ENCODE measurements at regions not wholly inside any gene's neighbourhood (a gene's known extent, or its start where the extent isn't known, plus 50 kb on each side); places are given as distances from the start of the nearest gene placed in this dataset.

DNA sequence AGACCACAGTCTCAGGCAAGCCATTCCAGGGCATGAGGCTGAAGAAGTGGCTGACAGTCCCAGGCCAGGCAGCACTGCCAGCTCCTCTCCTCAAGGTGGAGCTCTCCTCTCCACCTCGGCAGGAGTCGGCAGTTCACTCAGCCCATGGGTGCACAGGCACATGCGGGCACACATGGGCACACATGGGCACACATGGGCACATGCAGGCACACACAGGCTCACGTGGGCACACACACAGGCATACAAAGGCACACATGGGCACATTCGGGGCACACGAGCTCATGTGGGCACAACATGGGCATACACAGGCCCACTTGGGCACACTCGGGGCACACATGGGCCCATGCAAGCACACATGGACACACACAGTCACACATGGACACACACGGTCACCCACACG lies 65.3 kb upstream of the TAF1B start:
- H3K4me3 ChIP-seq (ENCODE audit: low read depth, low read length) = no peak overlapping the region
- no peak for DNase-seq (ENCODE audit: low read depth, low spot score)
- TF ChIP-seq, protein P1, sequence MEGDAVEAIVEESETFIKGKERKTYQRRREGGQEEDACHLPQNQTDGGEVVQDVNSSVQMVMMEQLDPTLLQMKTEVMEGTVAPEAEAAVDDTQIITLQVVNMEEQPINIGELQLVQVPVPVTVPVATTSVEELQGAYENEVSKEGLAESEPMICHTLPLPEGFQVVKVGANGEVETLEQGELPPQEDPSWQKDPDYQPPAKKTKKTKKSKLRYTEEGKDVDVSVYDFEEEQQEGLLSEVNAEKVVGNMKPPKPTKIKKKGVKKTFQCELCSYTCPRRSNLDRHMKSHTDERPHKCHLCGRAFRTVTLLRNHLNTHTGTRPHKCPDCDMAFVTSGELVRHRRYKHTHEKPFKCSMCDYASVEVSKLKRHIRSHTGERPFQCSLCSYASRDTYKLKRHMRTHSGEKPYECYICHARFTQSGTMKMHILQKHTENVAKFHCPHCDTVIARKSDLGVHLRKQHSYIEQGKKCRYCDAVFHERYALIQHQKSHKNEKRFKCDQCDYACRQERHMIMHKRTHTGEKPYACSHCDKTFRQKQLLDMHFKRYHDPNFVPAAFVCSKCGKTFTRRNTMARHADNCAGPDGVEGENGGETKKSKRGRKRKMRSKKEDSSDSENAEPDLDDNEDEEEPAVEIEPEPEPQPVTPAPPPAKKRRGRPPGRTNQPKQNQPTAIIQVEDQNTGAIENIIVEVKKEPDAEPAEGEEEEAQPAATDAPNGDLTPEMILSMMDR (IDR thresholded peaks at IDR 0.05; ENCODE audit: low read depth, low read length) = peak; percentile 55
- in situ Hi-C loops (cut with HindIII; ENCODE audit: low sequenced_read_pairs) = no loop called here

DNA sequence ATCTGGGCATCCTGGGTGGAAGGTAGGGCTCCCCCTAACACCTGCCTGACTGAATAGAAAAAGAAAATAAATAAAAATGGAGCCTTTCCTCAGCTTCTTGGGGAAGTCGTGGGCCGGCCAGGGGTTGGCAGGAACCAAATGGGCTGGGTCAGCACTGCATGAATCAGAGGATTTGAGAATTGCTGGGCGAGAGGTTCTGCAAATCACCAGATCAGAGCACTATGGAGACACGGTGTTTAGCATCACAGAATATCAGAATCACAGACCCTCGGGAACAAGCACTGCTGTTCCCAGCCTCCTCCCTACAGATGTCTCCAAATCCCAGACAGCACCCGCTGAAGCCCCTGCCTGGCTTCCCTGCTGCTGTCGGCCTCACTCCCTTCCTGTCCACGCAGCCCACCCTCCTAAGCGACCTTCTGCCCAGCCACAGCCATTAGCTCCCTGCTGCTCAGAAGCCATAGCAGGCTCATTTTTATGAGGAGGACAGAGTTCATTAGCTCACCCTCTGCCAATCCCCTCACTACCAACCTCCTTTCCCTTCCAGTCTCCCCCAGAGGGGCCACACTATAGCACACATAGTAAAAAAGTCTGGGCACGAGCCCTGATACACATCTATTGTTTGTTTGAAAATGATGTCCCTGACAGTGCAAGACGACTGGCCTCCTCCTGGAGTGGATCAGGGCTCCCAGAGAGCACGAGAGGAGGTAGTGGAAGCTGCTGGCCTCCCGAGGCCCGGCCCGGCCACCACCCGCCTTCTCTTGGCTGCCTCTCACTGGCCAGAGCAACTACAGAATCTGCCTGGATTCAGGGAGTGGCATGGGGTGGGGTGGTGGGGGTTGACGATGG lies 64.6 kb upstream of the TAF1B start:
- H3K4me3 ChIP-seq (ENCODE audit: low read depth, low read length) = no peak overlapping the region
- no peak for DNase-seq (ENCODE audit: low read depth, low spot score)
- in situ Hi-C loops (cut with HindIII; ENCODE audit: low sequenced_read_pairs) = no loop called here
- TF ChIP-seq, protein P1 (IDR thresholded peaks at IDR 0.05; ENCODE audit: low read depth, low read length) = no peak

DNA sequence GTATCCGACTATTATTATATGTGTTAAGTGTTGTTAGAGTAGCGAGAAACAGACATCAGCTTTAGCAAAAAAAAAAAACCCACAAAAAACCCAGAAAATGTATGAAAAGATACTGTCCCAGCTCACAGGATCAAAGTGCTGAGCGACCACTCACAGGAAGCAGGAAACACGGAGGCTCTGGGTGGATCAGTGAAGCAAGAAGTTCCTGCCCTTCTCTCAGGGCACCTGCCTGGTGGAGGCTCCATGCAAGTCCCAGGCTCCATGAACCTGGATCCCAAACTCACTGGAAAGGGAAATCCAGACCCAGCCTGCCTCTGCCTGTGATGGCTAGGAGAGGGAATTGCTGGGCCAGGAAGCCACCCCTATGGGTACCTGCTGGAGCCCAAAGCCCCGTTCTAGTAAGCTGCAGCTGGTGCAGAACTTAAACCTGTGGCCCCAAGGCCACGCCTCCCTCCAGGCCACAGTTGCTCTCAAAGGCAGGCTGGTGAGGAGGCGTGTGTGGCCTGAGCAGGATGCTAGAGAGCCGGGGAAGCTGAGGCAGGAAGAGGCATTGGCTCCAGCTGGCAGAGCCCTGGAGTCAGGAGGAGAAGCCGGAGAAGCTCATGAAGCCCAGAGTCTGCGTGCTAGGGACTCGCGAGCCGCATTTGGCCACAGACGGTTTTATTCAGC lies 63.5 kb upstream of the TAF1B start:
- in situ Hi-C loops (cut with HindIII; ENCODE audit: low sequenced_read_pairs) = no loop called here
- TF ChIP-seq, protein P1 (IDR thresholded peaks at IDR 0.05; ENCODE audit: low read depth, low read length) = no peak
- H3K4me3 ChIP-seq (ENCODE audit: low read depth, low read length) = no peak overlapping the region
- no peak for DNase-seq (ENCODE audit: low read depth, low spot score)

DNA sequence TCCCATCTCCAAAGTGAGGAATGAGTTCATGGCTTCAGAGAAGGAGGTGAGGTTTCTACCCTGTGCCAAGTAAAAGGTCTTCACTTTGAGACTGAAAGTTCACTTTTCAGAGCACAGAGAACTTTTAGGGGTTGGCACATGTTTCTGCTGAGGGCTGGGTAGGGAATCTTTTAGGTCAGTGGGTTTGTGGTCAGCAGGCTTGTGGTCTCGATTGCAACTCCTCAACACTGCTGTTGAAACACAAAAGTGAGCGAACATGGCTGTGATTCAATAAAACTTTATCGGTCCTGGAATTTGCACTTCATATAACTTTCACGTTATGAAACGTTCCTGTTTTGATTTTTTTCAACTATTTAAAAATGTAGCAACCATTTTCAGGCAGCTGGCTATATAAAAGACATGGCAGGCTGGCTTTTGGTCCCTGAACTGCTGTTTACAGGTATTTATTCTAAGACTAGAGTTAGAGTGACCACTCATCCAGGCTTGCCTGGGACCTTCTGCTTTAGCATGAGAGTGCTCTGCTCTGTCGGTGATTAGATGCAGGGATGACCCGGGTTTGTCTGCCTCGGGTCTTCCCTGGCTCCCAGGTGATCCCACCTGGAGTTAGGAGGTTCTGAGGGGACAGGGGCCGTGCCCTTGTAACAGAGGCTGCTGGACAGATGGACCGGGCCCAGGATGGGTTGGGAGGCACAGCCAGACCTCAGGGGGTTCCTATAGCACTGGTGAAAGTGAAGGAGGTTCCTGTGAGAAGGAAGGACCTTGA lies 62.7 kb upstream of the TAF1B start:
- no peak for DNase-seq (ENCODE audit: low read depth, low spot score)
- H3K4me3 ChIP-seq (ENCODE audit: low read depth, low read length) = no peak overlapping the region
- TF ChIP-seq, protein P1 (IDR thresholded peaks at IDR 0.05; ENCODE audit: low read depth, low read length) = no peak
- in situ Hi-C loops (cut with HindIII; ENCODE audit: low sequenced_read_pairs) = no loop called here

DNA sequence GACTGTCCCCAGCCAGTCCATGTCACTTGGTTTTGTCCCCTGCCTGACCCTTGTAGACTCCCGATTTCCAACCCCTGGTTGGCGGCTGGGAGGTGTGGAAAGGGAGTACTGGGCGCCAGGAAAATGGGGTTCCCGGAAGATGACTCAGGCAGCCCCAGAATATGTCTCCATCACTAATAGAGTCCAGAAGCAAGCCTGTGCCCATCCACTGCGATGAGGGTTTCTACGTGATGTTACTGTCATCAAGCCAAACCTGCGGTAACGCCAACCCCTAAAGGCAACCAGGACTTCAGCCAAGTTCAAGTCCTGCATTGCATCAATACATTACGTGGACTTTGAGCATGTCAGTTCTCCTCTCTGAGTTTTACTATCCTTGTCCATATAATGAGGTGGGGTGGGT lies 62.0 kb upstream of the TAF1B start:
- no peak overlapping the region for H3K4me3 ChIP-seq (ENCODE audit: low read depth, low read length)
- no peak for DNase-seq (ENCODE audit: low read depth, low spot score)
- in situ Hi-C loops (cut with HindIII; ENCODE audit: low sequenced_read_pairs) = no loop called here
- TF ChIP-seq, protein P1 (IDR thresholded peaks at IDR 0.05; ENCODE audit: low read depth, low read length) = no peak

DNA sequence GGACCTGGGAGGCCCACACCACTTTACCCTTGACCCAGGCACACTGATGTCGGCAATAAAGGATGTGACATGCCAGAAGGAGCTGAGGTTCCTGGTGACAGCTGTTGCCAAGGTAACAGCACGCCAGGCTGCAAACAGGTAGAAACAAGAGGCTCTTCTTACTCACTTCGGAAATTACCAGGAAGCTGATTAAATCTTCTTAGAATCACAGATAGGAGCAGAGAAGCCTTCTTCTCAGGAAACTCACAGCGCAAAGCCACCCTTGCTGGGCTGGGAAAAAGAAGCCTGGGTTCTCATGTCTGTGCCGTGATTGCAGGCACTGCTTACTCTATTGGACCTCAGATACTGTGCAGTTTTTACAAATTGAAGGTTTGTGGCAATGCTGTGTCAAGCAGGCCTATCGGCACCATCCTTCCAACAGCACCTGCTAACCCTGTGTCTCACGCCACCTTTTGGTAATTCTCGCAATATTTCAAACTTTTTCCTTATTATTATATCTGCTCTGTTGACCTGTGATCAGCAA lies 61.0 kb upstream of the TAF1B start:
- in situ Hi-C loops (cut with HindIII; ENCODE audit: low sequenced_read_pairs) = no loop called here
- DNase-seq (ENCODE audit: low read depth, low spot score) = no peak
- no peak overlapping the region for H3K4me3 ChIP-seq (ENCODE audit: low read depth, low read length)
- TF ChIP-seq, protein P1 (IDR thresholded peaks at IDR 0.05; ENCODE audit: low read depth, low read length) = no peak

Data from astrocyte of the spinal cord (primary cell).